ENCODE measurements at regions not wholly inside any gene's neighbourhood (a gene's known extent, or its start where the extent isn't known, plus 50 kb on each side); places are given as distances from the start of the nearest gene placed in this dataset.

GRCh38 chr10:8778713-8779112 is 724.2 kb downstream of the GATA3 start:
- no peak overlapping the region for H3K4me3 ChIP-seq (ENCODE audit: low read length)
- no peak for TF ChIP-seq CTCF (conservative IDR thresholded peaks at IDR 0.05; ENCODE audit: low read length)
- no peak for DNase-seq (ENCODE audit: low read depth)

DNA sequence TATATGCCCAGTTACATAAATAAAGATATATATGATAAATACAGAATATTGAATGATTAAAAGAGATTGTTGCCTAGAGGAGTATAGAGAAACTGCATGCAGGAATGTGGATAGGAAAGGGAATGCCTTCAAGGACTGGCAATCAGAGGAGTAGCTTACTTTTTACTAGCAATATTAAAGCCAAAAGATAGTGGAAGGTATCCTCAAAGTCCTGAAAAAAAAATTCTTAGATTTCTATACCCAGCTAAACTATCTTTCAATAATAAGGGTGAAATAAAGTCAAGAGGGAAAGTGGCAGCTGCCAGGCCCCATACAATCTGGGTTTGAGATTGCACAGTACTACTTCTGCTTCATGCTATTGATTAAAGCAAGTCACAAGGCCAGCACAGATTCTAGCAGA is 733.2 kb downstream of the GATA3 start:
- TF ChIP-seq CTCF (conservative IDR thresholded peaks at IDR 0.05; ENCODE audit: low read length) = no peak
- no peak overlapping the region for H3K4me3 ChIP-seq (ENCODE audit: low read length)
- DNase-seq (ENCODE audit: low read depth) = no peak

- no peak overlapping the region for H3K4me3 ChIP-seq (ENCODE audit: low read length)
- DNase-seq (ENCODE audit: low read depth) = no peak
- no peak for TF ChIP-seq CTCF (conservative IDR thresholded peaks at IDR 0.05; ENCODE audit: low read length)
Observed at GRCh38 chr10:8790390-8790789, 735.9 kb downstream of the GATA3 start.

GRCh38 chr10:8794860-8795259 is 740.4 kb downstream of the GATA3 start:
- H3K4me3 ChIP-seq (ENCODE audit: low read length) = no peak overlapping the region

DNA sequence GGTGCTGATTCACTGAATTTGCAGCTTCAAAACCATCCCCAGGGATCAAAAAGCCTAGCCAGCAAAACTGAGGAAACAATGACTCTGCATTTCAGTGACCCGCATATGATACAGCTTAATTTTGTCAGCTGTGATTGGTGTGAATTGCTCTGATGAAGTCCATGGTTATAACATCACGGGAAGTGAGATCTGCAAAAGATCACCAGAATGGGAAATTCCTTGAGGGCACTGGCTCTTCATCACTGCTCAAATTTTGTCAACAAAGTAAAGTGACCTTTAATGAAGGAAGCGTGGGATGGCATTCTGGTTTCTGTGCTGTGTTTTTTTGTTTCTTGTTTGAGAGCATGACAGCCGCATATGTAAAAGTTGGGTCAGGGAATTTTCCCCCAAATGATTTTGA is 745.9 kb downstream of the GATA3 start:
- TF ChIP-seq CTCF (conservative IDR thresholded peaks at IDR 0.05; ENCODE audit: low read length) = no peak
- DNase-seq (ENCODE audit: low read depth) = no peak
- H3K4me3 ChIP-seq (ENCODE audit: low read length) = no peak overlapping the region

More at GRCh38 chr10:8794860-8795259, 740.4 kb downstream of the GATA3 start:
- DNase-seq (ENCODE audit: low read depth) = no peak
- TF ChIP-seq CTCF (conservative IDR thresholded peaks at IDR 0.05; ENCODE audit: low read length) = no peak

- no peak for DNase-seq (ENCODE audit: low read depth)
- no peak for TF ChIP-seq CTCF (conservative IDR thresholded peaks at IDR 0.05; ENCODE audit: low read length)
- H3K4me3 ChIP-seq (ENCODE audit: low read length) = no peak overlapping the region
Observed at GRCh38 chr10:8803992-8804391, 749.5 kb downstream of the GATA3 start.

DNA sequence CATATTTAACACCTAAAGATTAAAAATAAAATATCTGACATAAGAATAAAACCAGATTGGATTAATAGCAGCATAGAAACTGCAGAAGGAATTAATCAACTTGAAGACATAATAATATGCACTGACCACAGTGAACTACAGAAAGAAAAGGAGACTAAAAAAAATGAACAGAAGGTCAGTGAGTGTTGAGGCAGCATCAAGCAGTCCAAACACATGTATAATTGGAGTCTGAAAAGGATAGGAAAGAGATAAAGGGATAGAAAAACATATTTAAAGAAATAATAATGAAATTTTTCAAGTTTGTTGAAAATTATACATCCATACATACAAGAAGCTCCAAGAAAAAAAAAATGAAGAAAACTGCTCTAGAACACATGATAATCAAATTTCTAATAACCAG is 756.2 kb downstream of the GATA3 start:
- no peak for TF ChIP-seq CTCF (conservative IDR thresholded peaks at IDR 0.05; ENCODE audit: low read length)
- DNase-seq (ENCODE audit: low read depth) = no peak
- H3K4me3 ChIP-seq (ENCODE audit: low read length) = no peak overlapping the region

Data from AG10803 (cell line).